SK-N-MC (cell line): ENCODE measurements at regions not wholly inside any gene's neighbourhood (a gene's known extent, or its start where the extent isn't known, plus 50 kb on each side); places are given as distances from the start of the nearest gene placed in this dataset.

Experiments
- EZH2 ChIP-seq: fragments of 200-600 bp; sonication (generic); IDR thresholded peaks from one replicate; pipeline ENCODE4 v1.6.1; 2017; ENCODE audit warnings: antibody characterized with exemption
- FOXP2 ChIP-seq: optimal IDR thresholded peaks from 2 replicates; pipeline ENCODE3; 2011; ENCODE audit warnings: mild to moderate bottlenecking, moderate library complexity; ENCODE audit not compliant: insufficient read depth; ENCODE audit errors: extremely low read length, control extremely low read depth
- POLR2AphosphoS5 ChIP-seq: IDR thresholded peaks from 2 replicates; pipeline ENCODE4 v1.6.1; 2012; ENCODE audit warnings: mild to moderate bottlenecking, low read depth, low read length, borderline replicate concordance

- TF ChIP-seq POLR2AphosphoS5 (no peak), FOXP2 (no peak), EZH2 (no peak)
Measured at GRCh38 chr12:113633678-113634332, 162.1 kb upstream of the LHX5 start.
